SU-DHL-6 (cell line): ENCODE measurements at regions not wholly inside any gene's neighbourhood (a gene's known extent, or its start where the extent isn't known, plus 50 kb on each side); places are given as distances from the start of the nearest gene placed in this dataset.

Source experiments
- H2AFZ ChIP-seq: fragments of 200-600 bp; sonication (generic); 2 replicates; pipeline ENCODE4 v1.6.1; 2014; ENCODE audit warnings: low read depth, mild to moderate bottlenecking, moderate library complexity, mixed read lengths, antibody characterized with exemption, low read length; ENCODE audit not compliant: severe bottlenecking
- H3F3A ChIP-seq: fragments of 200-600 bp; shearing (Covaris generic); 2 replicates; pipeline ENCODE4 v1.6.0; 2016; ENCODE audit warnings: antibody characterized with exemption, mild to moderate bottlenecking; ENCODE audit not compliant: insufficient read depth
- H3K27ac ChIP-seq: fragments of 200-600 bp; sonication (generic); 2 replicates; pipeline ENCODE4 v1.5.1; 2016; ENCODE audit warnings: low read depth, mild to moderate bottlenecking, low read length, moderate library complexity, mixed read lengths
- H3K27me3 ChIP-seq: fragments of 200-600 bp; sonication (generic), shearing (Covaris generic); 2 replicates; pipeline ENCODE4 v1.6.0; 2014; ENCODE audit warnings: mild to moderate bottlenecking, low read length
- H3K36me3 ChIP-seq: fragments of 200-600 bp; sonication (generic); 2 replicates; pipeline ENCODE4 v1.6.1; 2014; ENCODE audit warnings: mild to moderate bottlenecking, low read length, mixed read lengths
- H3K4me2 ChIP-seq: fragments of 300-600, 200-600 bp; shearing (Covaris generic), sonication (generic); 2 replicates; pipeline ENCODE4 v1.6.0; 2014; ENCODE audit warnings: low read length, low read depth, mild to moderate bottlenecking; ENCODE audit not compliant: poor library complexity, severe bottlenecking
- H3K4me3 ChIP-seq: fragments of 200-600 bp; sonication (generic); 2 replicates; pipeline ENCODE4 v1.5.1; 2014; ENCODE audit warnings: antibody characterized with exemption, low read length, mild to moderate bottlenecking, mixed read lengths; ENCODE audit not compliant: insufficient read depth, poor library complexity, severe bottlenecking
- H3K79me2 ChIP-seq: fragments of 200-600 bp; sonication (generic); 2 replicates; pipeline ENCODE4 v1.6.1; 2014; ENCODE audit warnings: mild to moderate bottlenecking, low read length, moderate library complexity; ENCODE audit not compliant: insufficient read depth
- H3K9ac ChIP-seq: fragments of 200-600 bp; sonication (generic); 2 replicates; pipeline ENCODE4 v1.7.0; 2014; ENCODE audit warnings: mild to moderate bottlenecking, low read length
- H3K9me2 ChIP-seq: fragments of 200-600 bp; sonication (generic); replicated peaks from 2 replicates; pipeline ENCODE4 v1.6.1; 2014; ENCODE audit warnings: low read length; ENCODE audit not compliant: insufficient read depth
- H3K9me3 ChIP-seq: fragments of 200-600 bp; sonication (generic); 2 replicates; pipeline ENCODE4 v1.6.1; 2014; ENCODE audit warnings: low read length, mixed read lengths; ENCODE audit not compliant: insufficient read depth
- H4K20me1 ChIP-seq: fragments of 200-600 bp; sonication (generic); 2 replicates; pipeline ENCODE4 v1.6.1; 2014; ENCODE audit warnings: low read depth, mild to moderate bottlenecking, antibody characterized with exemption, low read length, moderate library complexity, mixed read lengths
- EZH2phosphoT487 ChIP-seq: fragments of 200-600 bp; sonication (generic), shearing (Covaris generic); conservative IDR thresholded peaks from 2 replicates; pipeline ENCODE4 v1.6.1; 2018; ENCODE audit warnings: mild to moderate bottlenecking, antibody characterized with exemption, low read length, moderate library complexity, mixed read lengths
- TF ChIP-seq, protein P1 (sequence below): fragments of 200-600 bp; sonication (generic); IDR thresholded peaks from one replicate; pipeline ENCODE4 v1.5.1; 2017; ENCODE audit warnings: antibody characterized with exemption, mild to moderate bottlenecking, low read length, moderate library complexity; ENCODE audit not compliant: insufficient read depth, poor library complexity, severe bottlenecking

DNA sequence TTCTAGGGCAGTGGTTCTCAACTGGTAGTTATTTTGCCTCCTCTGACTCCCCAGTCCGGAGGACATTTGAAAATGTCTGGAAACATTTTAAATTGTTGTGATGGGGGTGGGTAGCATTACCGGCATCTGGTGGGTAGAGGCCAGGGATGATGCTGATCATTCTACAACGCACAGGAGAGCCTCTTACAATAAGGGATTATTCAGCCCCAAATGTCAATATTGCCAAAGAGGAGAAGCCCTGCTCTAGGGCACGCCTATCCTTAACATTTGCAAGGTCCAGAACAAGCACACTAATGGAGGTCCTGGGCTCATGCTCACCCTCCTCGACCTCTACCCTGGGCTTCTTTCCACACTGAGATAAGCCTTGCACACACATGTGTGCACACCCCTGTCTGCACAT, 106.4 kb downstream of the MINAR1 start:
- Histone ChIP-seq H3K36me3 (no peaks in the 10 kb centered on the region), H3K4me3 (no peak overlapping the region), H3K9me3 (no peaks in the 10 kb centered on the region), H3K9me2 (no peaks in the 10 kb centered on the region), H4K20me1 (no peaks in the 10 kb centered on the region), H3K27me3 (0 out of 2 replicates have a peak, but pooled peaks cover 6% of the 10 kb centered on the region), H3K79me2 (no peaks in the 10 kb centered on the region), H3F3A (no peaks in the 10 kb centered on the region), H2AFZ (no peak overlapping the region), H3K4me2 (no peak overlapping the region), H3K27ac (no peak overlapping the region), H3K9ac (no peak overlapping the region)
- no peak for TF ChIP-seq EZH2phosphoT487
- TF ChIP-seq, protein P1, sequence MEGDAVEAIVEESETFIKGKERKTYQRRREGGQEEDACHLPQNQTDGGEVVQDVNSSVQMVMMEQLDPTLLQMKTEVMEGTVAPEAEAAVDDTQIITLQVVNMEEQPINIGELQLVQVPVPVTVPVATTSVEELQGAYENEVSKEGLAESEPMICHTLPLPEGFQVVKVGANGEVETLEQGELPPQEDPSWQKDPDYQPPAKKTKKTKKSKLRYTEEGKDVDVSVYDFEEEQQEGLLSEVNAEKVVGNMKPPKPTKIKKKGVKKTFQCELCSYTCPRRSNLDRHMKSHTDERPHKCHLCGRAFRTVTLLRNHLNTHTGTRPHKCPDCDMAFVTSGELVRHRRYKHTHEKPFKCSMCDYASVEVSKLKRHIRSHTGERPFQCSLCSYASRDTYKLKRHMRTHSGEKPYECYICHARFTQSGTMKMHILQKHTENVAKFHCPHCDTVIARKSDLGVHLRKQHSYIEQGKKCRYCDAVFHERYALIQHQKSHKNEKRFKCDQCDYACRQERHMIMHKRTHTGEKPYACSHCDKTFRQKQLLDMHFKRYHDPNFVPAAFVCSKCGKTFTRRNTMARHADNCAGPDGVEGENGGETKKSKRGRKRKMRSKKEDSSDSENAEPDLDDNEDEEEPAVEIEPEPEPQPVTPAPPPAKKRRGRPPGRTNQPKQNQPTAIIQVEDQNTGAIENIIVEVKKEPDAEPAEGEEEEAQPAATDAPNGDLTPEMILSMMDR = no peak

GRCh38 chr15:79539401-79539800, 107.3 kb downstream of the MINAR1 start:
- TF ChIP-seq, protein P1 = no peak
- TF ChIP-seq EZH2phosphoT487 = no peak
- Histone ChIP-seq H3K9me3 (no peaks in the 10 kb centered on the region), H3K4me2 (no peak overlapping the region), H3K36me3 (no peaks in the 10 kb centered on the region), H3K79me2 (no peaks in the 10 kb centered on the region), H3F3A (no peaks in the 10 kb centered on the region), H2AFZ (no peak overlapping the region), H3K27ac (no peak overlapping the region), H3K4me3 (no peak overlapping the region), H3K9me2 (no peaks in the 10 kb centered on the region), H3K27me3 (0 out of 2 replicates have a peak, but pooled peaks cover 3% of the 10 kb centered on the region), H4K20me1 (no peaks in the 10 kb centered on the region), H3K9ac (no peak overlapping the region)

DNA sequence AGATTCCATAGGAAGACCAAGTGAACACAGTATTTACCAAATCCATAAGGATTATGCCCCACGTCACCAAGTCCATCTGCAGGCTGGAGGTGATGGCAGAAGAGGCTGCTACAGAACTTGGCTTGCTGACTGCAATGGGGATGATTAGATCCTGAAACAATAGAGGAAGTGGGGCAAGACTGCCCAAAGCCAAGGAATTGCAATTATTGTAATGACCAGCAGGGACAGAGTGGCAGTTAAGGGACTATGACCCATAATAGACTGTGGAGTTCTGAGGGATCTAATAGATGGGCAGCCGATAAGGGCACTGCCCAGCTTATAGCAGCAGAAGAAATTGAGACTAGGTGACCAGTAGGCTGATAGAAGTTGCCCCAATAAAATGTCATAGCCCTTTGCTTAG, 108.4 kb downstream of the MINAR1 start:
- H3K9me2 ChIP-seq = no peaks in the 10 kb centered on the region
- H3K79me2 ChIP-seq = no peaks in the 10 kb centered on the region
- no peak overlapping the region for H2AFZ ChIP-seq
- H3K36me3 ChIP-seq = no peaks in the 10 kb centered on the region
- no peak overlapping the region for H3K27ac ChIP-seq
- H3K27me3 ChIP-seq = no peaks in the 10 kb centered on the region
- no peak overlapping the region for H3K9ac ChIP-seq
- H3K4me2 ChIP-seq = no peak overlapping the region
- H3K4me3 ChIP-seq = no peak overlapping the region
- no peaks in the 10 kb centered on the region for H3F3A ChIP-seq
- H3K9me3 ChIP-seq = no peaks in the 10 kb centered on the region
- TF ChIP-seq, protein P1 = no peak
- no peak for TF ChIP-seq EZH2phosphoT487
- no peaks in the 10 kb centered on the region for H4K20me1 ChIP-seq
